PC-9 (cell line): ENCODE measurements at regions not wholly inside any gene's neighbourhood (a gene's known extent, or its start where the extent isn't known, plus 50 kb on each side); places are given as distances from the start of the nearest gene placed in this dataset.

Experiments used
- BruUV-seq: library from RNA; stranded (reverse); fragments of 400-500 nt; replicated peaks from 2 replicates; lab custom pipeline; 2021; lab: Mats Ljungman, UMichigan
- CTCF ChIA-PET: fragments of 300-600 bp; sonication (Branson Sonifier 250); formaldehyde crosslinking; loops from one replicate; lab custom pipeline; 2022; ENCODE audit warnings: antibody characterized with exemption; lab: Charles Lee
- POLR2A ChIA-PET: fragments of 300-600 bp; sonication (Branson Sonifier 250); formaldehyde crosslinking; loops from one replicate; lab custom pipeline; 2022; ENCODE audit warnings: antibody characterized with exemption; ENCODE audit not compliant: unreplicated experiment; lab: Charles Lee
- DNase-seq, 2 experiments: peaks; one replicate each; pipeline versions ENCODE4 v3.0.0 to v3.0.0-alpha.2; 2015 to 2022; ENCODE audit warnings: mixed read lengths in 1 of 2
- H2AFZ ChIP-seq: fragments of 200-600 bp; sonication (generic); 2 replicates; pipeline ENCODE4 v1.8.1; 2017; ENCODE audit warnings: antibody characterized with exemption
- H3F3A ChIP-seq: fragments of 200-600 bp; sonication (generic); 2 replicates; pipeline ENCODE4 v1.8.1; 2017; ENCODE audit warnings: antibody characterized with exemption, mild to moderate bottlenecking, low read depth; ENCODE audit not compliant: insufficient read depth
- H3K27ac ChIP-seq: fragments of 200-600 bp; sonication (generic); 2 replicates; pipeline ENCODE4 v1.6.1; 2016; ENCODE audit warnings: mixed run types
- H3K27me3 ChIP-seq: fragments of 200-600 bp; sonication (generic); 2 replicates; pipeline ENCODE4 v1.6.1; 2016; ENCODE audit warnings: low read depth, mixed run types; ENCODE audit not compliant: insufficient read depth
- H3K36me3 ChIP-seq: fragments of 200-600 bp; sonication (generic); 2 replicates; pipeline ENCODE4 v1.6.1; 2016; ENCODE audit warnings: low read depth, mixed run types
- H3K4me1 ChIP-seq: fragments of 200-600 bp; sonication (generic); replicated peaks from 2 replicates; pipeline ENCODE4 v1.6.1; 2016; ENCODE audit warnings: mixed run types; ENCODE audit not compliant: insufficient read depth
- H3K4me2 ChIP-seq: fragments of 200-600 bp; sonication (generic); 2 replicates; pipeline ENCODE4 v1.6.1; 2017; ENCODE audit warnings: mixed run types
- H3K4me3 ChIP-seq: fragments of 200-600 bp; sonication (generic); 2 replicates; pipeline ENCODE4 v1.6.1; 2016; ENCODE audit warnings: mixed run types
- H3K79me2 ChIP-seq: fragments of 200-600 bp; sonication (generic); 2 replicates; pipeline ENCODE4 v1.6.1; 2017; ENCODE audit warnings: low read depth, mixed run types
- H3K9me2 ChIP-seq: fragments of 200-600 bp; sonication (generic); 2 replicates; pipeline ENCODE4 v1.8.1; 2017; ENCODE audit warnings: mild to moderate bottlenecking; ENCODE audit not compliant: insufficient read depth
- H3K9me3 ChIP-seq: fragments of 200-600 bp; sonication (generic); 2 replicates; pipeline ENCODE4 v1.8.1; 2016; ENCODE audit warnings: low read depth; ENCODE audit not compliant: insufficient read depth
- H4K20me1 ChIP-seq: fragments of 200-600 bp; sonication (generic); 2 replicates; pipeline ENCODE4 v1.8.1; 2017; ENCODE audit not compliant: insufficient read depth
- EZH2 ChIP-seq: fragments of 200-600 bp; sonication (generic); IDR thresholded peaks from 2 replicates; pipeline ENCODE4 v1.8.0; 2017; ENCODE audit warnings: antibody characterized with exemption, low read depth
- intact Hi-C: fragments of 100-400 bp; cut with micrococcal nuclease; formaldehyde crosslinking; loops from one replicate; pipeline ENCODE4 v1.10.0; 2022; ENCODE audit not compliant: unreplicated experiment
- TF ChIP-seq, protein P1 (sequence below): fragments of 200-600 bp; sonication (generic); conservative IDR thresholded peaks from 2 replicates; pipeline ENCODE4 v1.6.1; 2017; ENCODE audit warnings: mixed run types, antibody characterized with exemption, mild to moderate bottlenecking, moderate library complexity

GRCh38 chr6:80907831-80908230, 801.4 kb downstream of the BCKDHB start:
- no peaks in the 10 kb centered on the region for H3K36me3 ChIP-seq
- H4K20me1 ChIP-seq, result no peaks in the 10 kb centered on the region
- no peaks in the 10 kb centered on the region for H3K9me3 ChIP-seq
- no peak overlapping the region for H3K4me3 ChIP-seq
- DNase-seq, result no peak
- H3K4me2 ChIP-seq, result no peak overlapping the region
- intact Hi-C loops, result no loop called here
- POLR2A ChIA-PET, result no interaction called here
- no TSS peak for BruUV-seq
- TF ChIP-seq EZH2, result no peak
- TF ChIP-seq, protein P1, sequence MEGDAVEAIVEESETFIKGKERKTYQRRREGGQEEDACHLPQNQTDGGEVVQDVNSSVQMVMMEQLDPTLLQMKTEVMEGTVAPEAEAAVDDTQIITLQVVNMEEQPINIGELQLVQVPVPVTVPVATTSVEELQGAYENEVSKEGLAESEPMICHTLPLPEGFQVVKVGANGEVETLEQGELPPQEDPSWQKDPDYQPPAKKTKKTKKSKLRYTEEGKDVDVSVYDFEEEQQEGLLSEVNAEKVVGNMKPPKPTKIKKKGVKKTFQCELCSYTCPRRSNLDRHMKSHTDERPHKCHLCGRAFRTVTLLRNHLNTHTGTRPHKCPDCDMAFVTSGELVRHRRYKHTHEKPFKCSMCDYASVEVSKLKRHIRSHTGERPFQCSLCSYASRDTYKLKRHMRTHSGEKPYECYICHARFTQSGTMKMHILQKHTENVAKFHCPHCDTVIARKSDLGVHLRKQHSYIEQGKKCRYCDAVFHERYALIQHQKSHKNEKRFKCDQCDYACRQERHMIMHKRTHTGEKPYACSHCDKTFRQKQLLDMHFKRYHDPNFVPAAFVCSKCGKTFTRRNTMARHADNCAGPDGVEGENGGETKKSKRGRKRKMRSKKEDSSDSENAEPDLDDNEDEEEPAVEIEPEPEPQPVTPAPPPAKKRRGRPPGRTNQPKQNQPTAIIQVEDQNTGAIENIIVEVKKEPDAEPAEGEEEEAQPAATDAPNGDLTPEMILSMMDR, result no peak
- H3K4me1 ChIP-seq, result no peaks in the 10 kb centered on the region
- no peaks in the 10 kb centered on the region for H3F3A ChIP-seq
- H3K79me2 ChIP-seq, result no peaks in the 10 kb centered on the region
- CTCF ChIA-PET, result no interaction called here
- H3K9me2 ChIP-seq, result no peaks in the 10 kb centered on the region
- H3K27me3 ChIP-seq, result no peaks in the 10 kb centered on the region
- H2AFZ ChIP-seq, result peak overlapping the region; percentile 60; the same call in 1 of the 2 replicates
- H3K27ac ChIP-seq, result no peak overlapping the region

DNA sequence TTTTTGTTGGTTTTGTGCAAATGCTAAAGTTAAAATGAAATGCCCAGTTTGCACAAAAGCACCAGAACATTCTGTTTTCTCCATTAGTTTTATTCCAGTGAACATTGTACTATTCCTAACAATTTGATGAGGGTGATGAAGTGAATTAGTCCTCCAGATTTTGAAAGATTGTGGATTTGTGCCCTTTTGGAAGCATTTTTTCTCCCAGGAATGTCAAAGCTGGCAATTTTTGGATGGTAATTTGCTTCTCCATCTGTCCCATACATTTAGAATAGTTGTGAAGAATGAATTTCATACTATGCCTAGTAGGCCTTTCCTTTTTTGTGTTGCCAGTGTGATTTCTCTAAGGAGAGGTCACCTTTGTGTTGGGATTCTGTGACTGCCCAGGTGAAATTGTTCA, 797.2 kb downstream of the BCKDHB start:
- CTCF ChIA-PET, result no interaction called here
- no peak for TF ChIP-seq EZH2
- TF ChIP-seq, protein P1, result no peak
- H3K79me2 ChIP-seq, result no peaks in the 10 kb centered on the region
- H3K27ac ChIP-seq, result no peak overlapping the region
- intact Hi-C loops, result no loop called here
- no peaks in the 10 kb centered on the region for H3K9me2 ChIP-seq
- no peak overlapping the region for H3K4me3 ChIP-seq
- POLR2A ChIA-PET, result no interaction called here
- no peaks in the 10 kb centered on the region for H3F3A ChIP-seq
- no peaks in the 10 kb centered on the region for H3K4me1 ChIP-seq
- H2AFZ ChIP-seq, result no peak overlapping the region
- H3K36me3 ChIP-seq, result no peaks in the 10 kb centered on the region
- BruUV-seq, result no TSS peak
- H3K9me3 ChIP-seq, result no peaks in the 10 kb centered on the region
- no peak for DNase-seq
- H3K27me3 ChIP-seq, result no peaks in the 10 kb centered on the region
- no peak overlapping the region for H3K4me2 ChIP-seq
- no peaks in the 10 kb centered on the region for H4K20me1 ChIP-seq

DNA sequence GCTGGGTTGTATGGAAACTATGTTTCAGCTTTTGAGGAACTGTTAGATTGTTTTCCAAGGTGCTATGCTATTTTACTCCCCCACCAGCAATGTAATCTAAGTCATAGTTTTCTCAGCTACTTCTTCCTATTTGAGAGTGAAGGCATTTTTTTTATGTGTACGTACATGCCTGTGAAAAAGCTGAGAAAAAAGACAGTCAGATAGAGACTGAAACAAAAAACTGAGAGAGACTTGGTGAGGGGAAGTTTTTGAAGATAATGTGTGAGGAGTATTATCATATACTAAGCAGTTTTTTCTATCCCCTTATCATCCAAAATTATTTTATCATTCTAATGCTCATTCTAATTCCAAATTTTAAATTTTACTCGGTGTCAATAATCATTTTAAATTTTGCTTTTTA, 780.0 kb downstream of the BCKDHB start:
- Histone ChIP-seq H3K4me2 (no peak overlapping the region), H3K9me2 (no peaks in the 10 kb centered on the region), H3K79me2 (no peaks in the 10 kb centered on the region), H3K36me3 (no peaks in the 10 kb centered on the region), H3K4me3 (no peak overlapping the region), H3K4me1 (no peaks in the 10 kb centered on the region), H3F3A (no peaks in the 10 kb centered on the region), H3K27ac (no peak overlapping the region), H4K20me1 (no peaks in the 10 kb centered on the region), H2AFZ (no peak overlapping the region), H3K9me3 (no peaks in the 10 kb centered on the region), H3K27me3 (no peaks in the 10 kb centered on the region)
- BruUV-seq, result no TSS peak
- TF ChIP-seq, protein P1, result no peak
- POLR2A ChIA-PET, result no interaction called here
- no peak for DNase-seq
- intact Hi-C loops, result no loop called here
- CTCF ChIA-PET, result no interaction called here
